H1 (cell line): ENCODE measurements at regions not wholly inside any gene's neighbourhood (a gene's known extent, or its start where the extent isn't known, plus 50 kb on each side); places are given as distances from the start of the nearest gene placed in this dataset.

Experiments
- CTCF ChIA-PET: fragments of 300-600 bp; sonication (Branson Sonifier 250); formaldehyde crosslinking; loops from one replicate; lab custom pipeline; 2021; ENCODE audit not compliant: partially characterized antibody; lab: Charles Lee
- POLR2A ChIA-PET: fragments of 300-600 bp; sonication (Branson Sonifier 250); formaldehyde crosslinking; loops from one replicate; lab custom pipeline; 2021; ENCODE audit warnings: inconsistent platforms; ENCODE audit not compliant: partially characterized antibody; lab: Charles Lee
- DNase-seq, 2 experiments: peaks; one replicate each; pipeline versions ENCODE4 v3.0.0 to v3.0.0-alpha.2; 2010 to 2022; ENCODE audit warnings: low spot score in 2 of 2, low read depth in 1 of 2, mixed read lengths in 1 of 2
- FAIRE-seq: peaks from 2 replicates; lab custom pipeline; 2011; peaks lifted over from hg19 to GRCh38; lab: Jason Lieb, UNC
- H2AFZ ChIP-seq: 2 replicates; pipeline ENCODE4 v1.8.1; 2012; ENCODE audit warnings: low read length, inconsistent platforms
- H2AK5ac ChIP-seq: 2 replicates; pipeline ENCODE4 v1.6.1; 2013; ENCODE audit warnings: low read depth, low read length
- H2BK120ac ChIP-seq: replicated peaks from 2 replicates; pipeline ENCODE3; 2013; ENCODE audit warnings: low read depth, low read length, inconsistent platforms
- H2BK12ac ChIP-seq: 2 replicates; pipeline ENCODE4 v1.6.1; 2013; ENCODE audit warnings: low read depth, low read length
- H2BK15ac ChIP-seq: 2 replicates; pipeline ENCODE4 v1.6.1; 2013; ENCODE audit warnings: low read length
- H2BK20ac ChIP-seq: 2 replicates; pipeline ENCODE4 v1.6.1; 2013; ENCODE audit warnings: low read length
- H2BK5ac ChIP-seq: 2 replicates; pipeline ENCODE4 v1.6.1; 2013; ENCODE audit warnings: low read depth, low read length
- H3K14ac ChIP-seq: 2 replicates; pipeline ENCODE4 v1.6.1; 2013; ENCODE audit warnings: inconsistent platforms; ENCODE audit not compliant: insufficient read length
- H3K18ac ChIP-seq: 2 replicates; pipeline ENCODE4 v1.6.1; 2013; ENCODE audit warnings: low read length; ENCODE audit errors: extremely low read depth
- H3K23ac ChIP-seq: 2 replicates; pipeline ENCODE4 v1.6.1; 2013; ENCODE audit warnings: inconsistent platforms; ENCODE audit not compliant: insufficient read length
- H3K23me2 ChIP-seq: 2 replicates; pipeline ENCODE4 v1.6.1; 2013; ENCODE audit warnings: low read depth, low read length
- H3K27ac ChIP-seq: 2 replicates; pipeline ENCODE4 v1.6.1; 2011; ENCODE audit warnings: low read depth, low read length, inconsistent platforms
- H3K27me3 ChIP-seq, 4 experiments: replicated peaks in 1 of 4; 1 replicate in 1 of 4; 2 replicates in 3 of 4; pipeline versions ENCODE4 v1.6.1 to v1.8.1; 2011 to 2013; ENCODE audit warnings: low read length in 3 of 4, mild to moderate bottlenecking in 3 of 4, inconsistent platforms in 2 of 4, mixed read lengths in 2 of 4, moderate library complexity in 1 of 4; ENCODE audit not compliant: control insufficient read depth in 3 of 4, insufficient read depth in 3 of 4; ENCODE audit errors: extremely low read depth in 1 of 4
- H3K36me3 ChIP-seq, 4 experiments: 2 replicates each; pipeline versions ENCODE4 v1.6.1 to v1.8.1; 2011 to 2013; ENCODE audit warnings: mild to moderate bottlenecking in 4 of 4, low read length in 3 of 4, moderate library complexity in 2 of 4, control low read depth in 1 of 4, inconsistent platforms in 1 of 4; ENCODE audit not compliant: insufficient read depth in 4 of 4, control insufficient read depth in 2 of 4
- H3K4ac ChIP-seq: replicated peaks from 2 replicates; pipeline ENCODE3; 2013; ENCODE audit warnings: low read length, low read depth, mixed read lengths, inconsistent platforms; ENCODE audit not compliant: insufficient read length
- H3K4me1 ChIP-seq, 4 experiments: replicated peaks in 1 of 4; 1 replicate in 1 of 4; 2 replicates in 3 of 4; pipeline versions ENCODE4 v1.6.1 to v1.8.1; 2011 to 2013; ENCODE audit warnings: low read length in 3 of 4, inconsistent platforms in 2 of 4, mixed read lengths in 1 of 4; ENCODE audit not compliant: insufficient read depth in 4 of 4, control insufficient read depth in 3 of 4
- H3K4me2 ChIP-seq, 2 experiments: 2 replicates each; pipeline versions ENCODE4 v1.6.1 to v1.8.1; 2011 to 2013; ENCODE audit warnings: low read depth in 2 of 2, low read length in 2 of 2, control low read depth in 1 of 2, inconsistent platforms in 1 of 2, mild to moderate bottlenecking in 1 of 2; ENCODE audit not compliant: insufficient read depth in 1 of 2
- H3K4me3 ChIP-seq, 4 experiments: fragments of 200-600, 300-600 bp in 1 of 4; sonication (generic), shearing (Covaris generic), sonication (Bioruptor Twin) in 1 of 4; 2 replicates each; pipeline versions ENCODE4 v1.5.1 to v1.8.1; 2011 to 2016; ENCODE audit warnings: low read length in 4 of 4, low read depth in 3 of 4, control low read depth in 2 of 4, inconsistent platforms in 2 of 4, mild to moderate bottlenecking in 2 of 4, mixed read lengths in 1 of 4, moderate library complexity in 1 of 4; ENCODE audit not compliant: insufficient read depth in 2 of 4; ENCODE audit errors: extremely low read depth in 1 of 4
- H3K56ac ChIP-seq: replicated peaks from 2 replicates; pipeline ENCODE3; 2013; ENCODE audit warnings: low read depth, mild to moderate bottlenecking, mixed read lengths, low read length, inconsistent platforms; ENCODE audit not compliant: insufficient read length
- H3K79me1 ChIP-seq: 2 replicates; pipeline ENCODE4 v1.6.1; 2013; ENCODE audit warnings: low read depth, low read length, control low read depth
- H3K79me2 ChIP-seq, 2 experiments: 2 replicates each; pipeline versions ENCODE4 v1.6.1 to v1.8.1; 2012 to 2013; ENCODE audit warnings: low read length in 2 of 2, mild to moderate bottlenecking in 2 of 2, inconsistent platforms in 1 of 2; ENCODE audit not compliant: insufficient read depth in 2 of 2, control insufficient read depth in 1 of 2
- H3K9ac ChIP-seq, 4 experiments: replicated peaks in 1 of 4; 1 replicate in 1 of 4; 2 replicates in 3 of 4; pipeline versions ENCODE4 v1.6.1 to v1.8.1; 2011 to 2013; ENCODE audit warnings: low read depth in 3 of 4, low read length in 3 of 4, control low read depth in 2 of 4, mild to moderate bottlenecking in 2 of 4, moderate library complexity in 2 of 4, inconsistent platforms in 1 of 4; ENCODE audit errors: extremely low read depth in 1 of 4
- H3K9me3 ChIP-seq, 2 experiments: 2 replicates each; pipeline versions ENCODE4 v1.6.1 to v1.8.1; 2012 to 2013; ENCODE audit warnings: mild to moderate bottlenecking in 2 of 2, moderate library complexity in 2 of 2, control low read depth in 1 of 2, inconsistent platforms in 1 of 2, low read depth in 1 of 2, low read length in 1 of 2, mixed read lengths in 1 of 2; ENCODE audit not compliant: insufficient read depth in 2 of 2
- H4K20me1 ChIP-seq, 2 experiments: replicated peaks in 1 of 2; 2 replicates each; pipeline versions ENCODE3 to v1.8.1; 2011 to 2013; ENCODE audit warnings: inconsistent platforms in 2 of 2, low read length in 2 of 2, mild to moderate bottlenecking in 1 of 2; ENCODE audit not compliant: insufficient read depth in 2 of 2, control insufficient read depth in 1 of 2
- H4K5ac ChIP-seq: 2 replicates; pipeline ENCODE4 v1.6.1; 2013; ENCODE audit warnings: low read length, low read depth, mixed read lengths, inconsistent platforms; ENCODE audit not compliant: insufficient read length
- H4K8ac ChIP-seq: 2 replicates; pipeline ENCODE4 v1.8.0; 2013; ENCODE audit warnings: mild to moderate bottlenecking, moderate library complexity, low read length, inconsistent platforms; ENCODE audit not compliant: insufficient read depth; ENCODE audit errors: extremely low read depth
- H4K91ac ChIP-seq: replicated peaks from 2 replicates; pipeline ENCODE3; 2013; ENCODE audit warnings: low read length, mixed read lengths, inconsistent platforms; ENCODE audit not compliant: insufficient read length
- EGR1 ChIP-seq: IDR thresholded peaks from 2 replicates; pipeline ENCODE4 v1.6.1; 2011; ENCODE audit warnings: low read depth, low read length, borderline replicate concordance
- MAFK ChIP-seq: IDR thresholded peaks from 2 replicates; pipeline ENCODE4 v1.6.1; 2012; ENCODE audit warnings: low read depth, mild to moderate bottlenecking, improper control_type of control experiment, low read length
- RFX5 ChIP-seq: IDR thresholded peaks from 2 replicates; pipeline ENCODE4 v1.6.1; 2011; ENCODE audit warnings: low read depth, low read length, improper control_type of control experiment, borderline replicate concordance
- SUZ12 ChIP-seq: fragments of 200-600 bp; sonication (generic); IDR thresholded peaks from 2 replicates; pipeline ENCODE4 v1.6.1; 2012; ENCODE audit warnings: mild to moderate bottlenecking, inconsistent platforms, low read length, moderate library complexity, mixed read lengths
- USF2 ChIP-seq: IDR thresholded peaks from 2 replicates; pipeline ENCODE4 v1.6.1; 2011; ENCODE audit warnings: low read length, improper control_type of control experiment
- TF ChIP-seq, protein P1 (sequence below): IDR thresholded peaks from 2 replicates; pipeline ENCODE4 v1.6.1; 2011; ENCODE audit warnings: low read depth, mild to moderate bottlenecking, low read length; ENCODE audit not compliant: insufficient read depth

- DNase-seq (no peak), FAIRE-seq (no peak)
- ChIA-PET POLR2A (no interaction called here), CTCF (interaction anchor here (1.4 kb wide), 1 partner anchor 11 kb away, joined by 4 read pairs; no protein-coding TSS in a partner anchor)
- no peak overlapping the region for H3K4me2 ChIP-seq
- H4K91ac ChIP-seq, result no peak overlapping the region
- no peak overlapping the region for H2AFZ ChIP-seq
- H3K27me3 ChIP-seq, result peaks cover 0 to 1% (median 0%) of the 10 kb centered on the region in 4 experiments; a peak in 1 of 7 replicates
- no peak overlapping the region for H4K8ac ChIP-seq
- H3K36me3 ChIP-seq, result no peaks in the 10 kb centered on the region
- no peak overlapping the region for H2BK15ac ChIP-seq
- H3K9me3 ChIP-seq, result no peaks in the 10 kb centered on the region
- no peaks in the 10 kb centered on the region for H3K23me2 ChIP-seq
- no peak overlapping the region for H3K23ac ChIP-seq
- H3K56ac ChIP-seq, result no peak overlapping the region
- H2AK5ac ChIP-seq, result no peak overlapping the region
- H4K20me1 ChIP-seq, result no peaks in the 10 kb centered on the region
- no peak overlapping the region for H2BK120ac ChIP-seq
- no peaks in the 10 kb centered on the region for H3K4me1 ChIP-seq
- no peak overlapping the region for H2BK20ac ChIP-seq
- H3K9ac ChIP-seq, result no peak overlapping the region
- H3K79me2 ChIP-seq, result no peaks in the 10 kb centered on the region
- no peak overlapping the region for H3K4ac ChIP-seq
- H3K79me1 ChIP-seq, result no peaks in the 10 kb centered on the region
- H2BK5ac ChIP-seq, result no peak overlapping the region
- TF ChIP-seq SUZ12 (no peak), MAFK (no peak), RFX5 (no peak), EGR1 (no peak), USF2 (no peak)
- TF ChIP-seq, protein P1, sequence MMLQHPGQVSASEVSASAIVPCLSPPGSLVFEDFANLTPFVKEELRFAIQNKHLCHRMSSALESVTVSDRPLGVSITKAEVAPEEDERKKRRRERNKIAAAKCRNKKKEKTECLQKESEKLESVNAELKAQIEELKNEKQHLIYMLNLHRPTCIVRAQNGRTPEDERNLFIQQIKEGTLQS, result no peak
- no peak overlapping the region for H3K14ac ChIP-seq
- H4K5ac ChIP-seq, result no peak overlapping the region
- no peak overlapping the region for H3K4me3 ChIP-seq
- H2BK12ac ChIP-seq, result no peak overlapping the region
- no peak overlapping the region for H3K18ac ChIP-seq
- H3K27ac ChIP-seq, result no peak overlapping the region
These were observed 678.8 kb upstream of the MARCKS start for GRCh38 chr6:113178349-113178748.
